GM12873 (cell line): ENCODE measurements at regions not wholly inside any gene's neighbourhood (a gene's known extent, or its start where the extent isn't known, plus 50 kb on each side); places are given as distances from the start of the nearest gene placed in this dataset.

ENCODE experiments used
- TF ChIP-seq, protein P1 (sequence below): IDR thresholded peaks from 2 replicates; pipeline ENCODE4 v1.5.1; 2012; ENCODE audit warnings: low read depth, mild to moderate bottlenecking, moderate library complexity, low read length, control low read depth; ENCODE audit not compliant: insufficient read depth; ENCODE audit errors: missing control alignments

DNA sequence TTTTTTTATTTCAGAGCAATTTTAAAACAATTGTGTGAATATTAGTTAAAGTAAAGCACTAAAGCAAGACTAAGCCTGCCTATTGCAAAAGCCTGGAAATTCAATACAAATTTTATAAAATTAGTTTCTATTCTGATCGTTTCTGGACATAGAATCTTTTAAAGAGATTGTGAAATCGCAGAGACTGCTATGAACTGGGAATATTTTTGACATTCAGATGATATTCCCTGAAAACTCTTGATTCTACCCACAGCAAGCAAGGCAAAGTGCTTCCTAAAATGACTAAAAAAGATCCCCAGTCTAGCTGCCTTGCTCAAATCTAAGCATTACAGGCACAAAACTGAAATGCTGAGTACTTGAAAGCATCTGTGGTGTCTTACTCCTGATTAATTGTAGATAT, 187.6 kb upstream of the CEP162 start:
- TF ChIP-seq, protein P1, sequence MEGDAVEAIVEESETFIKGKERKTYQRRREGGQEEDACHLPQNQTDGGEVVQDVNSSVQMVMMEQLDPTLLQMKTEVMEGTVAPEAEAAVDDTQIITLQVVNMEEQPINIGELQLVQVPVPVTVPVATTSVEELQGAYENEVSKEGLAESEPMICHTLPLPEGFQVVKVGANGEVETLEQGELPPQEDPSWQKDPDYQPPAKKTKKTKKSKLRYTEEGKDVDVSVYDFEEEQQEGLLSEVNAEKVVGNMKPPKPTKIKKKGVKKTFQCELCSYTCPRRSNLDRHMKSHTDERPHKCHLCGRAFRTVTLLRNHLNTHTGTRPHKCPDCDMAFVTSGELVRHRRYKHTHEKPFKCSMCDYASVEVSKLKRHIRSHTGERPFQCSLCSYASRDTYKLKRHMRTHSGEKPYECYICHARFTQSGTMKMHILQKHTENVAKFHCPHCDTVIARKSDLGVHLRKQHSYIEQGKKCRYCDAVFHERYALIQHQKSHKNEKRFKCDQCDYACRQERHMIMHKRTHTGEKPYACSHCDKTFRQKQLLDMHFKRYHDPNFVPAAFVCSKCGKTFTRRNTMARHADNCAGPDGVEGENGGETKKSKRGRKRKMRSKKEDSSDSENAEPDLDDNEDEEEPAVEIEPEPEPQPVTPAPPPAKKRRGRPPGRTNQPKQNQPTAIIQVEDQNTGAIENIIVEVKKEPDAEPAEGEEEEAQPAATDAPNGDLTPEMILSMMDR: no peak

DNA sequence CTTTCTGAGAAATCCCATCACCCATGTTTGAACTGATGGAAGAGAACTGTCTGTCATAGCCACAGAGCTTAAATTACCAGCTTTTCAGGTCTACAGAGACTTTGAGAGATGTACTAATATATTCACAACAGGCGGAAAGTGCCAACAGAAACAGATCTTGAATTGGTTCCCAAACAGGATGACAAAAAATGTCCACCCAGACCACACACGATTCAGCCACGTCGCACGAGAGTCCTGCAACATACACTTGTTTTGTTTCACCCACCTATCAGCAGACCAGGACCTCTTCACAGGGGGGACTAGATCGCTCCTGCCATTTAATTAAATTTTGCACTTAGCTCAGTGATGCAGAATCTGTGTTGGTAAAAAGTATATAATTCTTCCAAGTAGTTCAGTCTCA, 187.1 kb upstream of the CEP162 start:
- TF ChIP-seq, protein P1: no peak

- TF ChIP-seq, protein P1: no peak
Measured at GRCh38 chr6:84411060-84411629, 183.7 kb upstream of the CEP162 start.

- TF ChIP-seq, protein P1: no peak
Measured at GRCh38 chr6:84409911-84410310, 182.5 kb upstream of the CEP162 start.

DNA sequence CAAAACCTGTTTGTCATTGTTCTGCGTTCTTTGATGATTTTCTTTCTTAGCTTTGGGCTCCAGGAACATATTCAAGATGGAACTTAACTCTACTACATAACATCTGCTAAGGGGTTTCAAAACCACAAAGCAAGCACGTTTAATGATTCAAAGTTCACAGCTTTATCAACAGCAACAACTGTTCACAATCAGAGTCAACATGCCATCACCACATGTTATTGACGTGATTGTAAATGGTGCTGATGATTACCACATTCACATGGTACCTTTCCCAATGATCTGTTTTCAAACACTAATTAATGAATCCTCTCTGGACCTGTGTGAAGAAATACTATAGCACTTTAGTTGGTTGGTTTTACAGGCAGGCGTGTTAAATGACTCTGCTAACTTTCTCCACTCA, 180.6 kb upstream of the CEP162 start:
- TF ChIP-seq, protein P1: no peak

- TF ChIP-seq, protein P1: no peak
Measured at GRCh38 chr6:84403545-84403944, 176.1 kb upstream of the CEP162 start.

DNA sequence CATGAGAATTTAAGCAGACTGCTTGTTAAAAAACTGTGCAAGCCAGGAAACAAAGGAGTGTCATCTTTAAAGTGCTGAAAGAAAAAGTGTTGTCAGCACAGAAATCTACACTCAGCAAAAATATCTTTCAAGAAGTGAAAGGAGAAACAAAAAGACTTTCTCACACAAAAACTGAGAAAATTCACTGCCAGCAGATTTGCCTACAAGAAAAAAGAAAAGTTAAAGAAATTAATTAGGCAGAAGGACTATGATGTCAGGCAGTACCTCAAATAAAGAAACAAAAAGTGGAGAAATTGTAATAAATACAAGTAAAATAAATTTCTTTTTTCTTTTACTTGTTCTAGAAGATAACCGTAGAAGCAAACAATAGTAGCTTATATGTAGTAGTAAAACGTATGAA, 171.6 kb upstream of the CEP162 start:
- TF ChIP-seq, protein P1: no peak
